Jurkat, Clone E6-1 (cell line): ENCODE measurements at regions not wholly inside any gene's neighbourhood (a gene's known extent, or its start where the extent isn't known, plus 50 kb on each side); places are given as distances from the start of the nearest gene placed in this dataset.
"Not testable (repeated sequence)": the region's sequence is repeated elsewhere in the genome, so short reads cannot be mapped to it uniquely, and the experiment has no call there.

Experiments
- DNase-seq: peaks from one replicate; pipeline ENCODE4 v3.0.0-alpha.2; 2011; ENCODE audit warnings: low read depth, low spot score
- H3K4me3 ChIP-seq: 2 replicates; pipeline ENCODE4 v1.5.1; 2011; ENCODE audit warnings: mild to moderate bottlenecking, low read length, control low read depth, moderate library complexity

GRCh38 chr4:81811562-81812293 lies 340.0 kb upstream of the RASGEF1B start:
- no peak for DNase-seq
- no peak overlapping the region for H3K4me3 ChIP-seq

- DNase-seq, result no peak
- no peak overlapping the region for H3K4me3 ChIP-seq
Observed at GRCh38 chr4:81808011-81808672, 336.4 kb upstream of the RASGEF1B start.

GRCh38 chr4:81807386-81807785 lies 335.7 kb upstream of the RASGEF1B start:
- no peak overlapping the region for H3K4me3 ChIP-seq
- DNase-seq, result no peak

- no peak for DNase-seq
- no peak overlapping the region for H3K4me3 ChIP-seq
Observed at GRCh38 chr4:81806485-81806884, 334.8 kb upstream of the RASGEF1B start.

GRCh38 chr4:81804849-81805248 lies 333.1 kb upstream of the RASGEF1B start:
- H3K4me3 ChIP-seq, result no peak overlapping the region
- no peak for DNase-seq

GRCh38 chr4:81802285-81802846 lies 330.7 kb upstream of the RASGEF1B start:
- no peak for DNase-seq
- H3K4me3 ChIP-seq, result no peak overlapping the region

GRCh38 chr4:81799371-81799770 lies 327.7 kb upstream of the RASGEF1B start:
- no peak for DNase-seq
- no peak overlapping the region for H3K4me3 ChIP-seq

- DNase-seq, result no peak
- no peak overlapping the region for H3K4me3 ChIP-seq
Observed at GRCh38 chr4:81796790-81797528, 325.3 kb upstream of the RASGEF1B start.

- no peak for DNase-seq
- no peak overlapping the region for H3K4me3 ChIP-seq
Observed at GRCh38 chr4:81792521-81792920, 320.8 kb upstream of the RASGEF1B start.

- no peak overlapping the region for H3K4me3 ChIP-seq
- DNase-seq, result no peak
Observed at GRCh38 chr4:81790477-81790876, 318.8 kb upstream of the RASGEF1B start.

- H3K4me3 ChIP-seq, result no peak overlapping the region
- DNase-seq, result no peak
Observed at GRCh38 chr4:81789741-81790399, 318.2 kb upstream of the RASGEF1B start.

GRCh38 chr4:81789158-81789557 lies 317.5 kb upstream of the RASGEF1B start:
- DNase-seq, result no peak
- no peak overlapping the region for H3K4me3 ChIP-seq

- H3K4me3 ChIP-seq, result no peak overlapping the region
- no peak for DNase-seq
Observed at GRCh38 chr4:81786766-81787165, 315.1 kb upstream of the RASGEF1B start.

GRCh38 chr4:81786063-81786763 lies 314.5 kb upstream of the RASGEF1B start:
- no peak for DNase-seq

GRCh38 chr4:81785338-81785737 lies 313.6 kb upstream of the RASGEF1B start:
- DNase-seq, result no peak

More at GRCh38 chr4:81786063-81786763, 314.5 kb upstream of the RASGEF1B start:
- H3K4me3 ChIP-seq, result no peak overlapping the region

GRCh38 chr4:81783558-81783957 lies 311.9 kb upstream of the RASGEF1B start:
- no peak for DNase-seq
- no peak overlapping the region for H3K4me3 ChIP-seq

More at GRCh38 chr4:81785338-81785737, 313.6 kb upstream of the RASGEF1B start:
- no peak overlapping the region for H3K4me3 ChIP-seq

GRCh38 chr4:81781799-81782198 lies 310.1 kb upstream of the RASGEF1B start:
- H3K4me3 ChIP-seq, result no peak overlapping the region
- DNase-seq, result no peak

GRCh38 chr4:81777718-81778117 lies 306.0 kb upstream of the RASGEF1B start:
- not testable (repeated sequence) for DNase-seq, H3K4me3 ChIP-seq

GRCh38 chr4:81776794-81777193 lies 305.1 kb upstream of the RASGEF1B start:
- no peak for DNase-seq
- no peak overlapping the region for H3K4me3 ChIP-seq
